ENCODE measurements at regions not wholly inside any gene's neighbourhood (a gene's known extent, or its start where the extent isn't known, plus 50 kb on each side); places are given as distances from the start of the nearest gene placed in this dataset.

GRCh38 chr14:36083317-36083716, 93.2 kb downstream of the PTCSC3 start:
- Histone ChIP-seq H3K4me3 (no peak overlapping the region), H3K27ac (no peak overlapping the region), H3K36me3 (no peaks in the 10 kb centered on the region), H3K4me1 (no peaks in the 10 kb centered on the region), H3K27me3 (no peaks in the 10 kb centered on the region), H3K9me3 (no peaks in the 10 kb centered on the region)
- intact Hi-C loops (cut with DNase I): no loop called here
- FAIRE-seq (no peak), ATAC-seq (no peak), DNase-seq (no peak)
- WGBS, 2 donors: 50 to 72% methylated on average over 1 of the region's 1 CpG
- no peak for TF ChIP-seq CTCF (IDR thresholded peaks at IDR 0.05)

- intact Hi-C loops (cut with DNase I): loop anchor here in 1 of 3 donors (10.0 kb wide), 1 partner anchor 297 kb away; no protein-coding TSS in a partner anchor
- Histone ChIP-seq H3K36me3 (no peaks in the 10 kb centered on the region), H3K27me3 (no peaks in the 10 kb centered on the region), H3K9me3 (no peaks in the 10 kb centered on the region), H3K4me1 (no peaks in the 10 kb centered on the region), H3K27ac (no peak overlapping the region), H3K4me3 (no peak overlapping the region)
- TF ChIP-seq CTCF (IDR thresholded peaks at IDR 0.05): no peak
- DNase-seq (no peak), ATAC-seq (no peak), FAIRE-seq (no peak)
Observed at GRCh38 chr14:36078080-36078479, 98.4 kb downstream of the PTCSC3 start.

GRCh38 chr14:36076197-36076596, 100.3 kb downstream of the PTCSC3 start:
- no peak for TF ChIP-seq CTCF (IDR thresholded peaks at IDR 0.05)
- Histone ChIP-seq H3K4me1 (no peaks in the 10 kb centered on the region), H3K4me3 (no peak overlapping the region), H3K27ac (no peak overlapping the region), H3K9me3 (no peaks in the 10 kb centered on the region), H3K27me3 (no peaks in the 10 kb centered on the region), H3K36me3 (no peaks in the 10 kb centered on the region)
- no peak for ATAC-seq
- WGBS, 2 donors: 61 to 76% methylated on average over 1 of the region's 1 CpG
- no peak for FAIRE-seq
- no peak for DNase-seq
- intact Hi-C loops (cut with DNase I): loop anchor here in 1 of 3 donors (10.0 kb wide), 1 partner anchor 299 kb away; no protein-coding TSS in a partner anchor

- 59 to 60% methylated on average over 7 of the region's 7 CpGs for WGBS, 2 donors
- Histone ChIP-seq H3K9me3 (no peaks in the 10 kb centered on the region), H3K4me1 (peaks cover 0 to 6% (median 0%) of the 10 kb centered on the region in 3 donors), H3K27me3 (no peaks in the 10 kb centered on the region), H3K27ac (no peak overlapping the region), H3K4me3 (no peak overlapping the region), H3K36me3 (no peaks in the 10 kb centered on the region)
- no peak for ATAC-seq
- no peak for DNase-seq
- intact Hi-C loops (cut with DNase I): loop anchor here in 1 of 3 donors (10.0 kb wide), 1 partner anchor 300 kb away; no protein-coding TSS in a partner anchor
- TF ChIP-seq CTCF (IDR thresholded peaks at IDR 0.05): no peak
- FAIRE-seq: no peak
Observed at GRCh38 chr14:36075203-36075602, 101.3 kb downstream of the PTCSC3 start.

GRCh38 chr14:36070720-36071043, 105.8 kb downstream of the PTCSC3 start:
- Histone ChIP-seq H3K4me3 (no peak overlapping the region), H3K27me3 (no peaks in the 10 kb centered on the region), H3K27ac (no peak overlapping the region), H3K36me3 (no peaks in the 10 kb centered on the region), H3K4me1 (peaks cover 3 to 13% (median 6%) of the 10 kb centered on the region in 3 donors), H3K9me3 (no peaks in the 10 kb centered on the region)
- no peak for DNase-seq
- intact Hi-C loops (cut with DNase I): loop anchor here in 1 of 3 donors (10.0 kb wide), 1 partner anchor 304 kb away; no protein-coding TSS in a partner anchor
- TF ChIP-seq CTCF (IDR thresholded peaks at IDR 0.05): no peak
- WGBS, 2 donors: 10 to 14% methylated on average over 4 of the region's 4 CpGs
- no peak for ATAC-seq
- no peak for FAIRE-seq
